ENCODE measurements at regions not wholly inside any gene's neighbourhood (a gene's known extent, or its start where the extent isn't known, plus 50 kb on each side); places are given as distances from the start of the nearest gene placed in this dataset.

DNA sequence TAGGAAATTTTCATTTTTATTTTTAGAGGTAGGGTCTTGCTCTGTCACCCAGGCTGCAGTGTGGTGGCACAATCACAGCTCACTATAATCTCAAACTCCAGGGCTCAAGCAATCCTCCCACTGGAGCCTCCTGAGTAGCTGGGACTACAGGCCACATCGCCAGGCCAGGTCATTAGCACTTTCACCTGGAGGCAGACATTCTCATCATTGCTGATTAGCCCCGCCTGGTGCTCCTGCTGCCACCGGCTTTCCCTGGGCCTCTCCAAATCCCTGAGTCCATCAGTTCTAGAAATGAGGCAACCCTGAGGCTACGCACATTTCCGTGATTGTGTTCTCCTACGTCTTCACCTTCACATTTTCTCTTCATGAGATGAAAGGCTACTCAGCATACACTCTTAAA, 607.7 kb upstream of the NRSN1 start:
- Histone ChIP-seq H3K4me2 (ENCODE audit: low read length) (no peak overlapping the region), H3K79me2 (replicated peaks; ENCODE audit: insufficient read depth, low read length) (no peaks in the 10 kb centered on the region), H2AFZ (ENCODE audit: low read depth, low read length) (no peak overlapping the region), H3K27ac (ENCODE audit: low read length) (no peak overlapping the region), H3F3A (ENCODE audit: insufficient read depth, low read length, poor library complexity, severe bottlenecking) (no peaks in the 10 kb centered on the region), H3K4me3 (ENCODE audit: low read length) (no peak overlapping the region), H3K27me3 (ENCODE audit: insufficient read depth, low read depth, low read length) (no peaks in the 10 kb centered on the region), H3K9ac (ENCODE audit: low read length) (no peak overlapping the region), H3K9me2 (ENCODE audit: insufficient read depth, low read length) (no peaks in the 10 kb centered on the region), H3K9me3 (ENCODE audit: low read length) (no peaks in the 10 kb centered on the region), H4K20me1 (ENCODE audit: insufficient read depth) (no peaks in the 10 kb centered on the region), H3K36me3 (ENCODE audit: insufficient read depth, low read length) (no peaks in the 10 kb centered on the region)
- TF ChIP-seq SMC3 (conservative IDR thresholded peaks at IDR 0.05; ENCODE audit: poor library complexity): no peak
- no peak for TF ChIP-seq CTCF (IDR thresholded peaks at IDR 0.05; ENCODE audit: poor library complexity, severe bottlenecking)
- no peak for TF ChIP-seq EZH2 (IDR thresholded peaks at IDR 0.05; ENCODE audit: borderline replicate concordance, insufficient read depth, low read length, poor library complexity, severe bottlenecking)
- no peak for TF ChIP-seq EP300 (conservative IDR thresholded peaks at IDR 0.05; ENCODE audit: poor library complexity, severe bottlenecking)
- TF ChIP-seq POLR2AphosphoS5 (IDR thresholded peaks at IDR 0.05): no peak
- no peak for TF ChIP-seq REST (IDR thresholded peaks at IDR 0.05; ENCODE audit: borderline replicate concordance)

DNA sequence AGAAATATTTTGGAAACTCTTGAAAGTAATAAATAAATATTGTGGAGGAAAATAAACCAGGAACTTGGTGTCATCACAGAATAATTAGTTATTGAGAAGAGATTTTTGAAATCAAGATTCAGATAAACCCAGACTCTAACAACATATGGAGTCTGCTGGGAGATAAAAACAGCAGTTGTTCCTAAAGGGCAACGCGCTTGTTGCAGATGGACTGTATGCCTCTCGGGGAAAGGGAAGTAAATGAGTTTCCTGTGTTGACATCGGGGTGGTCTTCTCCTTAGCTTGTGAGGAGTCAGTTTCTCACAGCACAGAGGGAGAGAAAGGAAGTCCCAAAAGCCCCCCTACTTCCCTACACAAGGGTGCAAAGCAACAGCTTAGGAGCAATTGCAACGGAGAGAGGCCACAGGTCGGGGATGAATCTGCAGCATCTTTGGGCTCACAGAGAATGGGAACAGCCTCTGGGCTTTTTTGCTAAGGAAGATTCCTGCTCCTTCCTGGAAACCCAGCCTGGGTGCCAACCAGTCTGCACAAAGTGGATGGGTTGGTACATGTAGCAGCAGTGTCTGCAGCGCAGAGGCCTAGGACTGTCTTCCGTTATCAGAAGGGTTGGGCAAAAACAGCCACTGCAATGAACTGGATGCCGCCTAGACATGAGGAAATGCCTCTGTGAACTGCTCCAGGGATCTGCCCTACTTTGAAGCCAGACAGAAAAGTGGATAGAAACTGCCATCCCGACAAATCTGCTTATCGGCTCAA, 603.0 kb upstream of the NRSN1 start:
- no peak overlapping the region for H2AFZ ChIP-seq (ENCODE audit: low read depth, low read length)
- TF ChIP-seq EP300 (conservative IDR thresholded peaks at IDR 0.05; ENCODE audit: poor library complexity, severe bottlenecking) (no peak), TAF1 (IDR thresholded peaks at IDR 0.05; ENCODE audit: low read depth) (no peak), RAD21 (conservative IDR thresholded peaks at IDR 0.05) (no peak), EZH2 (IDR thresholded peaks at IDR 0.05; ENCODE audit: borderline replicate concordance, insufficient read depth, low read length, poor library complexity, severe bottlenecking) (no peak), POLR2AphosphoS5 (IDR thresholded peaks at IDR 0.05) (no peak), MXI1 (conservative IDR thresholded peaks at IDR 0.05; ENCODE audit: poor library complexity, severe bottlenecking) (no peak), CTCF (IDR thresholded peaks at IDR 0.05; ENCODE audit: poor library complexity, severe bottlenecking) (no peak), SMC3 (conservative IDR thresholded peaks at IDR 0.05; ENCODE audit: poor library complexity) (no peak), REST (IDR thresholded peaks at IDR 0.05; ENCODE audit: borderline replicate concordance) (no peak)
- no peak overlapping the region for H3K4me3 ChIP-seq (ENCODE audit: low read length)
- H3K9me3 ChIP-seq (ENCODE audit: low read length): no peaks in the 10 kb centered on the region
- no peaks in the 10 kb centered on the region for H4K20me1 ChIP-seq (ENCODE audit: insufficient read depth)
- H3K27me3 ChIP-seq (ENCODE audit: insufficient read depth, low read depth, low read length): no peaks in the 10 kb centered on the region
- H3K4me2 ChIP-seq (ENCODE audit: low read length): no peak overlapping the region
- no peak overlapping the region for H3K9ac ChIP-seq (ENCODE audit: low read length)
- H3F3A ChIP-seq (ENCODE audit: insufficient read depth, low read length, poor library complexity, severe bottlenecking): no peaks in the 10 kb centered on the region
- H3K9me2 ChIP-seq (ENCODE audit: insufficient read depth, low read length): no peaks in the 10 kb centered on the region
- H3K36me3 ChIP-seq (ENCODE audit: insufficient read depth, low read length): no peaks in the 10 kb centered on the region
- no peaks in the 10 kb centered on the region for H3K79me2 ChIP-seq (replicated peaks; ENCODE audit: insufficient read depth, low read length)
- H3K27ac ChIP-seq (ENCODE audit: low read length): no peak overlapping the region

Measured in neural cell (in vitro differentiated cells).